Thyroid gland (tissue), 4 donors: ENCODE measurements at regions not wholly inside any gene's neighbourhood (a gene's known extent, or its start where the extent isn't known, plus 50 kb on each side); places are given as distances from the start of the nearest gene placed in this dataset.

Experiments
- DNase-seq, 2 donors: peaks; one replicate each; pipeline ENCODE4 v3.0.0-alpha.2; 2019
- H3K27ac ChIP-seq, 3 donors: fragments of 200-600 bp; sonication (generic); 1 replicate in 2 of 3; 2 replicates in 1 of 3; pipeline ENCODE4 v1.5.1; 2016 to 2019; ENCODE audit warnings: mild to moderate bottlenecking in 1 of 3, moderate library complexity in 1 of 3
- H3K27me3 ChIP-seq: fragments of 200-600 bp; sonication (generic); one replicate; pipeline ENCODE4 v1.5.1; 2019
- H3K36me3 ChIP-seq, 2 donors: fragments of 200-600 bp; sonication (generic); one replicate each; pipeline ENCODE4 v1.5.1; 2016 to 2019
- H3K4me1 ChIP-seq, 2 donors: fragments of 200-600 bp; sonication (generic); one replicate each; pipeline ENCODE4 v1.5.1; 2017 to 2019
- H3K4me3 ChIP-seq, 3 donors: fragments of 200-600 bp; sonication (generic); replicated peaks in 1 of 3; 1 replicate in 2 of 3; 2 replicates in 1 of 3; pipeline ENCODE4 v1.5.1; 2016; ENCODE audit warnings: mild to moderate bottlenecking in 1 of 3
- H3K9me3 ChIP-seq: fragments of 200-600 bp; sonication (generic); one replicate; pipeline ENCODE4 v1.5.1; 2017
- CTCF ChIP-seq, 6 experiments: fragments of 200-600 bp in 3 of 6; fragments of 450-650 bp in 3 of 6; sonication (generic) in 3 of 6; IDR thresholded peaks; one replicate each; pipeline ENCODE4 v1.5.1; 2016 to 2019; ENCODE audit warnings: antibody characterized with exemption in 6 of 6, mild to moderate bottlenecking in 2 of 6, inconsistent platforms in 1 of 6, moderate library complexity in 1 of 6
- POLR2A ChIP-seq, 2 donors: fragments of 450-650 bp; IDR thresholded peaks; one replicate each; pipeline ENCODE4 v1.6.1; 2017; ENCODE audit warnings: antibody characterized with exemption in 2 of 2, mild to moderate bottlenecking in 2 of 2, moderate library complexity in 1 of 2
- WGBS, 2 donors: methylation state at CpG; one replicate each; pipeline ENCODE4 v1.1.5; 2017; 5-methylcytosine and 5-hydroxymethylcytosine counted together
- intact Hi-C: fragments of 100-400 bp; cut with DNase I; formaldehyde crosslinking; loops from one replicate; pipeline ENCODE4 v1.15.1; 2023

- Histone ChIP-seq H3K4me3 (no peak overlapping the region), H3K36me3 (no peaks in the 10 kb centered on the region), H3K27ac (peak overlapping the region in 1 of 3 donors; percentile 60), H3K4me1 (peaks cover 4 to 17% of the 10 kb centered on the region in 2 donors), H3K27me3 (no peaks in the 10 kb centered on the region), H3K9me3 (no peaks in the 10 kb centered on the region)
- intact Hi-C loops: no loop called here
- no peak for DNase-seq
- no peak for TF ChIP-seq POLR2A (IDR thresholded peaks at IDR 0.05)
- no peak for TF ChIP-seq CTCF (IDR thresholded peaks at IDR 0.05)
- WGBS, 2 donors: 92 to 97% methylated on average over 4 of the region's 4 CpGs
These were observed 86.4 kb upstream of the C1QTNF9B start for GRCh38 chr13:23983671-23984070.

- Histone ChIP-seq H3K27me3 (no peaks in the 10 kb centered on the region), H3K36me3 (no peaks in the 10 kb centered on the region), H3K27ac (peak overlapping the region in 2 of 3 donors; percentile 17 to 68), H3K9me3 (no peaks in the 10 kb centered on the region), H3K4me1 (peaks cover 4 to 13% of the 10 kb centered on the region in 2 donors), H3K4me3 (no peak overlapping the region)
- TF ChIP-seq CTCF (IDR thresholded peaks at IDR 0.05) (peak in 1 of 6 experiments; percentile 12), POLR2A (IDR thresholded peaks at IDR 0.05) (no peak)
- intact Hi-C loops: no loop called here
- WGBS, 2 donors: 25 to 28% methylated on average over 8 of the region's 8 CpGs
- peak; percentile 88 to 89 for DNase-seq
These were observed 87.2 kb upstream of the C1QTNF9B start for GRCh38 chr13:23984546-23984945.

- Histone ChIP-seq H3K27ac (peak overlapping the region in 2 of 3 donors; percentile 17 to 68), H3K4me3 (no peak overlapping the region), H3K4me1 (peaks cover 4 to 12% of the 10 kb centered on the region in 2 donors), H3K9me3 (no peaks in the 10 kb centered on the region), H3K27me3 (no peaks in the 10 kb centered on the region), H3K36me3 (no peaks in the 10 kb centered on the region)
- DNase-seq: no peak
- TF ChIP-seq POLR2A (IDR thresholded peaks at IDR 0.05): no peak
- TF ChIP-seq CTCF (IDR thresholded peaks at IDR 0.05): no peak
- intact Hi-C loops: no loop called here
- 55 to 57% methylated on average over 7 of the region's 7 CpGs for WGBS, 2 donors
These were observed 87.8 kb upstream of the C1QTNF9B start for GRCh38 chr13:23985060-23985459.

GRCh38 chr13:23985839-23986238 lies 88.5 kb upstream of the C1QTNF9B start:
- intact Hi-C loops: no loop called here
- 65 to 76% methylated on average over 11 of the region's 11 CpGs for WGBS, 2 donors

GRCh38 chr13:23986619-23987018 lies 89.3 kb upstream of the C1QTNF9B start:
- H3K27me3 ChIP-seq: no peaks in the 10 kb centered on the region
- H3K4me3 ChIP-seq: no peak overlapping the region
- no peak overlapping the region for H3K27ac ChIP-seq
- no peaks in the 10 kb centered on the region for H3K36me3 ChIP-seq
- TF ChIP-seq POLR2A (IDR thresholded peaks at IDR 0.05): no peak
- TF ChIP-seq CTCF (IDR thresholded peaks at IDR 0.05): no peak
- intact Hi-C loops: no loop called here
- H3K4me1 ChIP-seq: peaks cover 4 to 8% of the 10 kb centered on the region in 2 donors
- WGBS, 2 donors: 83 to 94% methylated on average over 3 of the region's 3 CpGs
- no peaks in the 10 kb centered on the region for H3K9me3 ChIP-seq
- DNase-seq: no peak

More at GRCh38 chr13:23985839-23986238, 88.5 kb upstream of the C1QTNF9B start:
- no peak overlapping the region for H3K27ac ChIP-seq
- TF ChIP-seq CTCF (IDR thresholded peaks at IDR 0.05): no peak
- TF ChIP-seq POLR2A (IDR thresholded peaks at IDR 0.05): no peak
- no peaks in the 10 kb centered on the region for H3K27me3 ChIP-seq
- peaks cover 4 to 8% of the 10 kb centered on the region in 2 donors for H3K4me1 ChIP-seq
- no peaks in the 10 kb centered on the region for H3K9me3 ChIP-seq
- DNase-seq: peak in 1 of 2 donors; percentile 4
- H3K36me3 ChIP-seq: no peaks in the 10 kb centered on the region
- H3K4me3 ChIP-seq: no peak overlapping the region
